GM21381 (cell line): ENCODE measurements at regions not wholly inside any gene's neighbourhood (a gene's known extent, or its start where the extent isn't known, plus 50 kb on each side); places are given as distances from the start of the nearest gene placed in this dataset.
"Not testable (repeated sequence)": the region's sequence is repeated elsewhere in the genome, so short reads cannot be mapped to it uniquely, and the experiment has no call there.

Experiments
- ATAC-seq: cut with Tn5 transposase; IDR thresholded peaks from one replicate; pipeline ENCODE4 v1.9.1; 2021; ENCODE audit warnings: mild to moderate bottlenecking, moderate library complexity; ENCODE audit not compliant: unreplicated experiment

- no peak for ATAC-seq
Measured at GRCh38 chr14:84410344-84410743, 1119.6 kb upstream of the FLRT2 start.

- ATAC-seq = no peak
Measured at GRCh38 chr14:84420221-84420620, 1109.7 kb upstream of the FLRT2 start.

GRCh38 chr14:84421621-84422020 lies 1108.3 kb upstream of the FLRT2 start:
- no peak for ATAC-seq

- no peak for ATAC-seq
Measured at GRCh38 chr14:84425968-84426367, 1104.0 kb upstream of the FLRT2 start.

GRCh38 chr14:84432676-84433075 lies 1097.3 kb upstream of the FLRT2 start:
- no peak for ATAC-seq

GRCh38 chr14:84433961-84434360 lies 1096.0 kb upstream of the FLRT2 start:
- no peak for ATAC-seq

GRCh38 chr14:84435820-84436324 lies 1094.1 kb upstream of the FLRT2 start:
- ATAC-seq = no peak

GRCh38 chr14:84436528-84436927 lies 1093.4 kb upstream of the FLRT2 start:
- ATAC-seq = no peak

- no peak for ATAC-seq
Measured at GRCh38 chr14:84442521-84442920, 1087.4 kb upstream of the FLRT2 start.

GRCh38 chr14:84445486-84445885 lies 1084.5 kb upstream of the FLRT2 start:
- no peak for ATAC-seq

- no peak for ATAC-seq
Measured at GRCh38 chr14:84446250-84446649, 1083.7 kb upstream of the FLRT2 start.

- no peak for ATAC-seq
Measured at GRCh38 chr14:84453307-84453950, 1076.5 kb upstream of the FLRT2 start.

GRCh38 chr14:84454114-84454513 lies 1075.8 kb upstream of the FLRT2 start:
- no peak for ATAC-seq

GRCh38 chr14:84456946-84457345 lies 1073.0 kb upstream of the FLRT2 start:
- ATAC-seq = no peak

- ATAC-seq = no peak
Measured at GRCh38 chr14:84458881-84459280, 1071.1 kb upstream of the FLRT2 start.

GRCh38 chr14:84465880-84466279 lies 1064.1 kb upstream of the FLRT2 start:
- ATAC-seq = no peak

GRCh38 chr14:84468153-84468552 lies 1061.8 kb upstream of the FLRT2 start:
- ATAC-seq = no peak

- no peak for ATAC-seq
Measured at GRCh38 chr14:84477996-84478395, 1051.9 kb upstream of the FLRT2 start.

- ATAC-seq = no peak
Measured at GRCh38 chr14:84482256-84483071, 1047.5 kb upstream of the FLRT2 start.

- no peak for ATAC-seq
Measured at GRCh38 chr14:84483072-84483420, 1046.9 kb upstream of the FLRT2 start.

GRCh38 chr14:84484243-84484642 lies 1045.7 kb upstream of the FLRT2 start:
- ATAC-seq = not testable (repeated sequence)

GRCh38 chr14:84485036-84485435 lies 1044.9 kb upstream of the FLRT2 start:
- no peak for ATAC-seq
